ENCODE measurements at regions not wholly inside any gene's neighbourhood (a gene's known extent, or its start where the extent isn't known, plus 50 kb on each side); places are given as distances from the start of the nearest gene placed in this dataset.
"Not testable (repeated sequence)": the region's sequence is repeated elsewhere in the genome, so short reads cannot be mapped to it uniquely, and the experiment has no call there.

GRCh38 chr2:173571021-173571821 lies 216.5 kb downstream of the CDCA7 start:
- Histone ChIP-seq H3K4me3 (ENCODE audit: insufficient read depth, low read depth, low read length) (no peak overlapping the region), H3K27me3 (ENCODE audit: control insufficient read depth, insufficient read depth, low read length, poor library complexity, severe bottlenecking) (no peaks in the 10 kb centered on the region), H3K9me3 (ENCODE audit: control insufficient read depth, low read length) (no peaks in the 10 kb centered on the region), H3K27ac (ENCODE audit: insufficient read depth, low read depth, low read length, poor library complexity, severe bottlenecking) (no peak overlapping the region), H3K4me1 (ENCODE audit: control insufficient read depth, insufficient read depth, low read length) (peaks cover 12% of the 10 kb centered on the region), H3K36me3 (ENCODE audit: control insufficient read depth, insufficient read depth, low read length) (no peaks in the 10 kb centered on the region)
- 10 to 17% methylated on average over 8 to 10 of the region's 10 CpGs for WGBS, 2 experiments

- H3K27me3 ChIP-seq (ENCODE audit: control insufficient read depth, insufficient read depth, low read length, poor library complexity, severe bottlenecking), result no peaks in the 10 kb centered on the region
- WGBS, 2 experiments, result 81 to 89% methylated on average over 3 to 5 of the region's 5 CpGs
- H3K4me1 ChIP-seq (ENCODE audit: control insufficient read depth, insufficient read depth, low read length), result peaks cover 12% of the 10 kb centered on the region
- H3K36me3 ChIP-seq (ENCODE audit: control insufficient read depth, insufficient read depth, low read length), result no peaks in the 10 kb centered on the region
- no peak overlapping the region for H3K4me3 ChIP-seq (ENCODE audit: insufficient read depth, low read depth, low read length)
- H3K27ac ChIP-seq (ENCODE audit: insufficient read depth, low read depth, low read length, poor library complexity, severe bottlenecking), result no peak overlapping the region
- no peaks in the 10 kb centered on the region for H3K9me3 ChIP-seq (ENCODE audit: control insufficient read depth, low read length)
Measured at GRCh38 chr2:173571887-173572680, 217.4 kb downstream of the CDCA7 start.

GRCh38 chr2:173572848-173573247 lies 218.2 kb downstream of the CDCA7 start:
- peaks cover 12% of the 10 kb centered on the region for H3K4me1 ChIP-seq (ENCODE audit: control insufficient read depth, insufficient read depth, low read length)
- no peaks in the 10 kb centered on the region for H3K27me3 ChIP-seq (ENCODE audit: control insufficient read depth, insufficient read depth, low read length, poor library complexity, severe bottlenecking)
- no peak overlapping the region for H3K4me3 ChIP-seq (ENCODE audit: insufficient read depth, low read depth, low read length)
- no peaks in the 10 kb centered on the region for H3K36me3 ChIP-seq (ENCODE audit: control insufficient read depth, insufficient read depth, low read length)
- WGBS, 2 experiments, result 89 to 94% methylated on average over 1 of the region's 1 CpG
- H3K9me3 ChIP-seq (ENCODE audit: control insufficient read depth, low read length), result no peaks in the 10 kb centered on the region
- no peak overlapping the region for H3K27ac ChIP-seq (ENCODE audit: insufficient read depth, low read depth, low read length, poor library complexity, severe bottlenecking)

GRCh38 chr2:173573782-173574181 lies 219.1 kb downstream of the CDCA7 start:
- H3K9me3 ChIP-seq (ENCODE audit: control insufficient read depth, low read length); H3K36me3 ChIP-seq (ENCODE audit: control insufficient read depth, insufficient read depth, low read length); H3K27ac ChIP-seq (ENCODE audit: insufficient read depth, low read depth, low read length, poor library complexity, severe bottlenecking); H3K27me3 ChIP-seq (ENCODE audit: control insufficient read depth, insufficient read depth, low read length, poor library complexity, severe bottlenecking); H3K4me3 ChIP-seq (ENCODE audit: insufficient read depth, low read depth, low read length): not testable (repeated sequence)
- WGBS, 2 experiments, result 92 to 100% methylated on average over 2 to 3 of the region's 3 CpGs
- H3K4me1 ChIP-seq (ENCODE audit: control insufficient read depth, insufficient read depth, low read length), result peaks cover 12% of the 10 kb centered on the region

- 91 to 94% methylated on average over 4 of the region's 4 CpGs for WGBS, 2 experiments
- H3K4me1 ChIP-seq (ENCODE audit: control insufficient read depth, insufficient read depth, low read length), result peaks cover 12% of the 10 kb centered on the region
- no peak overlapping the region for H3K4me3 ChIP-seq (ENCODE audit: insufficient read depth, low read depth, low read length)
- H3K36me3 ChIP-seq (ENCODE audit: control insufficient read depth, insufficient read depth, low read length), result no peaks in the 10 kb centered on the region
- no peaks in the 10 kb centered on the region for H3K27me3 ChIP-seq (ENCODE audit: control insufficient read depth, insufficient read depth, low read length, poor library complexity, severe bottlenecking)
- no peak overlapping the region for H3K27ac ChIP-seq (ENCODE audit: insufficient read depth, low read depth, low read length, poor library complexity, severe bottlenecking)
- H3K9me3 ChIP-seq (ENCODE audit: control insufficient read depth, low read length), result no peaks in the 10 kb centered on the region
Measured at GRCh38 chr2:173574324-173575112, 219.8 kb downstream of the CDCA7 start.

GRCh38 chr2:173578404-173579107 lies 223.9 kb downstream of the CDCA7 start:
- Histone ChIP-seq H3K4me3 (ENCODE audit: insufficient read depth, low read depth, low read length) (no peak overlapping the region), H3K27me3 (ENCODE audit: control insufficient read depth, insufficient read depth, low read length, poor library complexity, severe bottlenecking) (no peaks in the 10 kb centered on the region), H3K36me3 (ENCODE audit: control insufficient read depth, insufficient read depth, low read length) (no peaks in the 10 kb centered on the region), H3K4me1 (ENCODE audit: control insufficient read depth, insufficient read depth, low read length) (no peaks in the 10 kb centered on the region), H3K27ac (ENCODE audit: insufficient read depth, low read depth, low read length, poor library complexity, severe bottlenecking) (no peak overlapping the region), H3K9me3 (ENCODE audit: control insufficient read depth, low read length) (no peaks in the 10 kb centered on the region)
- WGBS, 2 experiments, result 92 to 95% methylated on average over 8 of the region's 8 CpGs

GRCh38 chr2:173580351-173580750 lies 225.7 kb downstream of the CDCA7 start:
- Histone ChIP-seq H3K4me1 (ENCODE audit: control insufficient read depth, insufficient read depth, low read length) (no peaks in the 10 kb centered on the region), H3K27me3 (ENCODE audit: control insufficient read depth, insufficient read depth, low read length, poor library complexity, severe bottlenecking) (no peaks in the 10 kb centered on the region), H3K9me3 (ENCODE audit: control insufficient read depth, low read length) (no peaks in the 10 kb centered on the region), H3K36me3 (ENCODE audit: control insufficient read depth, insufficient read depth, low read length) (no peaks in the 10 kb centered on the region), H3K4me3 (ENCODE audit: insufficient read depth, low read depth, low read length) (no peak overlapping the region), H3K27ac (ENCODE audit: insufficient read depth, low read depth, low read length, poor library complexity, severe bottlenecking) (no peak overlapping the region)
- WGBS, 2 experiments, result no CpG with 5 or more reads among the region's 1 CpG

GRCh38 chr2:173580956-173581355 lies 226.3 kb downstream of the CDCA7 start:
- Histone ChIP-seq H3K27ac (ENCODE audit: insufficient read depth, low read depth, low read length, poor library complexity, severe bottlenecking) (no peak overlapping the region), H3K4me3 (ENCODE audit: insufficient read depth, low read depth, low read length) (no peak overlapping the region), H3K27me3 (ENCODE audit: control insufficient read depth, insufficient read depth, low read length, poor library complexity, severe bottlenecking) (no peaks in the 10 kb centered on the region), H3K9me3 (ENCODE audit: control insufficient read depth, low read length) (no peaks in the 10 kb centered on the region), H3K36me3 (ENCODE audit: control insufficient read depth, insufficient read depth, low read length) (no peaks in the 10 kb centered on the region), H3K4me1 (ENCODE audit: control insufficient read depth, insufficient read depth, low read length) (no peaks in the 10 kb centered on the region)

- Histone ChIP-seq H3K27ac (ENCODE audit: insufficient read depth, low read depth, low read length, poor library complexity, severe bottlenecking) (no peak overlapping the region), H3K36me3 (ENCODE audit: control insufficient read depth, insufficient read depth, low read length) (no peaks in the 10 kb centered on the region)
- 92 to 93% methylated on average over 6 of the region's 6 CpGs for WGBS, 2 experiments
Measured at GRCh38 chr2:173583196-173583595, 228.5 kb downstream of the CDCA7 start.

More at GRCh38 chr2:173583196-173583595, 228.5 kb downstream of the CDCA7 start:
- Histone ChIP-seq H3K4me1 (ENCODE audit: control insufficient read depth, insufficient read depth, low read length) (no peaks in the 10 kb centered on the region), H3K27me3 (ENCODE audit: control insufficient read depth, insufficient read depth, low read length, poor library complexity, severe bottlenecking) (no peaks in the 10 kb centered on the region), H3K4me3 (ENCODE audit: insufficient read depth, low read depth, low read length) (no peak overlapping the region), H3K9me3 (ENCODE audit: control insufficient read depth, low read length) (no peaks in the 10 kb centered on the region)
